Caco-2 (cell line): ENCODE measurements at regions not wholly inside any gene's neighbourhood (a gene's known extent, or its start where the extent isn't known, plus 50 kb on each side); places are given as distances from the start of the nearest gene placed in this dataset.
"Not testable (repeated sequence)": the region's sequence is repeated elsewhere in the genome, so short reads cannot be mapped to it uniquely, and the experiment has no call there.

ENCODE experiments used
- BruUV-seq: library from RNA; stranded (reverse); fragments of 400-500 nt; replicated peaks from 2 replicates; lab custom pipeline; 2021; lab: Mats Ljungman, UMichigan
- CTCF ChIA-PET: fragments of 300-600 bp; sonication (Branson Sonifier 250); formaldehyde crosslinking; loops from one replicate; lab custom pipeline; 2022; ENCODE audit warnings: antibody characterized with exemption; lab: Charles Lee
- POLR2A ChIA-PET: fragments of 300-600 bp; sonication (Branson Sonifier 250); formaldehyde crosslinking; loops from one replicate; lab custom pipeline; 2022; ENCODE audit warnings: antibody characterized with exemption; lab: Charles Lee
- DNase-seq, 2 experiments: peaks; one replicate each; pipeline versions ENCODE4 v3.0.0 to v3.0.0-alpha.2; 2020 to 2022
- H3K27me3 ChIP-seq: replicated peaks from 2 replicates; pipeline ENCODE4 v1.6.0; 2011; ENCODE audit warnings: low read length; ENCODE audit not compliant: control insufficient read depth, insufficient read depth
- H3K36me3 ChIP-seq: 2 replicates; pipeline ENCODE4 v1.5.1; 2011; ENCODE audit warnings: low read length; ENCODE audit not compliant: control insufficient read depth, insufficient read depth
- H3K4me1 ChIP-seq: fragments of 250-450 bp; sonication (Bioruptor Pico); 2 replicates; pipeline ENCODE4 v1.5.1; 2020; ENCODE audit warnings: mild to moderate bottlenecking
- H3K4me3 ChIP-seq: 2 replicates; pipeline ENCODE4 v1.5.1; 2011; ENCODE audit warnings: low read depth, mild to moderate bottlenecking, control low read depth, low read length
- H3K9me3 ChIP-seq: fragments of 250-450 bp; sonication (Bioruptor Pico); 2 replicates; pipeline ENCODE4 v1.5.1; 2020; ENCODE audit warnings: mild to moderate bottlenecking, moderate library complexity
- H3K27ac Mint-ChIP-seq: one replicate; pipeline ENCODE4 v1.8.0; 2022; ENCODE audit warnings: mixed read lengths; ENCODE audit not compliant: unreplicated experiment
- H3K27me3 Mint-ChIP-seq: one replicate; pipeline ENCODE4 v1.8.0; 2022; ENCODE audit warnings: mixed read lengths; ENCODE audit not compliant: insufficient read depth, unreplicated experiment
- H3K36me3 Mint-ChIP-seq: one replicate; pipeline ENCODE4 v1.8.0; 2022; ENCODE audit warnings: mild to moderate bottlenecking, mixed read lengths; ENCODE audit not compliant: insufficient read depth, unreplicated experiment
- H3K4me1 Mint-ChIP-seq: one replicate; pipeline ENCODE4 v1.8.0; 2022; ENCODE audit warnings: low read depth, mixed read lengths; ENCODE audit not compliant: unreplicated experiment
- H3K4me3 Mint-ChIP-seq: one replicate; pipeline ENCODE4 v1.8.0; 2022; ENCODE audit warnings: mild to moderate bottlenecking, moderate library complexity, mixed read lengths; ENCODE audit not compliant: unreplicated experiment
- H3K9me3 Mint-ChIP-seq: one replicate; pipeline ENCODE4 v1.8.0; 2022; ENCODE audit warnings: mixed read lengths; ENCODE audit not compliant: unreplicated experiment
- intact Hi-C: fragments of 100-400 bp; cut with micrococcal nuclease; formaldehyde crosslinking; loops from one replicate; pipeline ENCODE4 v1.10.0; 2022; ENCODE audit not compliant: unreplicated experiment
- TF ChIP-seq, protein P1 (sequence below), 2 experiments: fragments of 200-600 bp in 1 of 2; IDR thresholded peaks; 1 replicate in 1 of 2; 2 replicates in 1 of 2; pipeline versions ENCODE4 v1.5.1 to v1.8.0; 2011 to 2022; ENCODE audit warnings: antibody characterized with exemption in 1 of 2, control low read depth in 1 of 2, inconsistent platforms in 1 of 2, low read depth in 1 of 2, low read length in 1 of 2, mild to moderate bottlenecking in 1 of 2, moderate library complexity in 1 of 2; ENCODE audit not compliant: insufficient read depth in 1 of 2, severe bottlenecking in 1 of 2, unreplicated experiment in 1 of 2

DNA sequence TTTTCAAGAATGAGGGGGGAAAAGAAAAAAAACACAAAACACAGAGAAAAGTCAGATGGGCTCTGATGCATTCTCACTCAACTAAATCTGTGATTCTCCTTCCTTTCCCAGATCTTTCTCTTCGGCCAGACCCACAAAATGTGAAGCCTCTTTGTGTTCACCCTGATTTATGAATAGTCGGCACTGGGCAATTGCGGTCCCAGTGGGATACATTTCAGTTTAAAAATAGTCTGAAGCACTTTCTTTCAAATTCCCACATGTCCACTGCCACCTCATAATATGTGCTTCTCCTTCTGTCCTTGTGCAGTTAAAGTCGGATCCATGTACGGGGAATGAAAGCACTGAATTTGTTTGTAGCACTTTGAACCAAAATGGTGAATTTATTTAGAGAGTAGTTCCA is 995.4 kb upstream of the WWC1 start:
- H3K27ac Mint-ChIP-seq: no peak overlapping the region
- Histone ChIP-seq H3K9me3 (no peaks in the 10 kb centered on the region), H3K27me3 (no peaks in the 10 kb centered on the region), H3K4me1 (no peaks in the 10 kb centered on the region), H3K4me3 (no peak overlapping the region), H3K36me3 (no peaks in the 10 kb centered on the region)
- TF ChIP-seq, protein P1, sequence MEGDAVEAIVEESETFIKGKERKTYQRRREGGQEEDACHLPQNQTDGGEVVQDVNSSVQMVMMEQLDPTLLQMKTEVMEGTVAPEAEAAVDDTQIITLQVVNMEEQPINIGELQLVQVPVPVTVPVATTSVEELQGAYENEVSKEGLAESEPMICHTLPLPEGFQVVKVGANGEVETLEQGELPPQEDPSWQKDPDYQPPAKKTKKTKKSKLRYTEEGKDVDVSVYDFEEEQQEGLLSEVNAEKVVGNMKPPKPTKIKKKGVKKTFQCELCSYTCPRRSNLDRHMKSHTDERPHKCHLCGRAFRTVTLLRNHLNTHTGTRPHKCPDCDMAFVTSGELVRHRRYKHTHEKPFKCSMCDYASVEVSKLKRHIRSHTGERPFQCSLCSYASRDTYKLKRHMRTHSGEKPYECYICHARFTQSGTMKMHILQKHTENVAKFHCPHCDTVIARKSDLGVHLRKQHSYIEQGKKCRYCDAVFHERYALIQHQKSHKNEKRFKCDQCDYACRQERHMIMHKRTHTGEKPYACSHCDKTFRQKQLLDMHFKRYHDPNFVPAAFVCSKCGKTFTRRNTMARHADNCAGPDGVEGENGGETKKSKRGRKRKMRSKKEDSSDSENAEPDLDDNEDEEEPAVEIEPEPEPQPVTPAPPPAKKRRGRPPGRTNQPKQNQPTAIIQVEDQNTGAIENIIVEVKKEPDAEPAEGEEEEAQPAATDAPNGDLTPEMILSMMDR (IDR thresholded peaks at IDR 0.05; ENCODE audit: insufficient read depth in 1 of 2, low read depth in 1 of 2, low read length in 1 of 2, severe bottlenecking in 1 of 2, unreplicated experiment in 1 of 2): no peak
- H3K4me1 Mint-ChIP-seq: no peaks in the 10 kb centered on the region
- peaks cover 13% of the 10 kb centered on the region for H3K9me3 Mint-ChIP-seq
- no TSS peak for BruUV-seq
- ChIA-PET CTCF (no interaction called here), POLR2A (no interaction called here)
- H3K27me3 Mint-ChIP-seq: peaks cover 2% of the 10 kb centered on the region
- H3K4me3 Mint-ChIP-seq: no peak overlapping the region
- no peaks in the 10 kb centered on the region for H3K36me3 Mint-ChIP-seq
- intact Hi-C loops: no loop called here
- no peak for DNase-seq

DNA sequence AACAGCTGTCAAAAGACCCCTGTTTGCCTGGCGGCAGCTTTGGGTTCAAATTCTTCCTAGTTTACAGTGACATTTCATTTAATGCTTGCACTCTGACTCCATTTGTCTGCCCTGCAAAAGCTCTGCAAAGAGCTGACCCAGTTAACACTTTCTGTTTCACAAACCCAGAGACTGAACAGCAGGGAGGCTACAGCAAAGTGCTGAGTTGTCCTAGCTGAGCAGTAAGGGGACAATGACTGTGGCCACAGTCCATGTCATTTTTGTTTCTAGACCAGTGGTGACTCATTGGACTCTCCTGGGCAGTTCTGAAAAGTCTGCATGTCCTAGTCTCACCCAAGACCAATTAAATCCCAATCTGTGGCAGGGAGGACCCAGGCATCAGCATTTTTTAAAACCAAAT is 994.8 kb upstream of the WWC1 start:
- no peaks in the 10 kb centered on the region for H3K36me3 Mint-ChIP-seq
- H3K4me1 Mint-ChIP-seq: no peaks in the 10 kb centered on the region
- no peaks in the 10 kb centered on the region for H3K4me1 ChIP-seq
- peaks cover 4% of the 10 kb centered on the region for H3K27me3 Mint-ChIP-seq
- H3K27ac Mint-ChIP-seq: no peak overlapping the region
- intact Hi-C loops: no loop called here
- BruUV-seq: no TSS peak
- DNase-seq: no peak
- TF ChIP-seq, protein P1 (IDR thresholded peaks at IDR 0.05; ENCODE audit: insufficient read depth in 1 of 2, low read depth in 1 of 2, low read length in 1 of 2, severe bottlenecking in 1 of 2, unreplicated experiment in 1 of 2): no peak
- H3K4me3 ChIP-seq: no peak overlapping the region
- CTCF ChIA-PET: no interaction called here
- H3K36me3 ChIP-seq: no peaks in the 10 kb centered on the region
- no peaks in the 10 kb centered on the region for H3K9me3 ChIP-seq
- POLR2A ChIA-PET: no interaction called here
- peaks cover 13% of the 10 kb centered on the region for H3K9me3 Mint-ChIP-seq
- no peak overlapping the region for H3K4me3 Mint-ChIP-seq
- no peaks in the 10 kb centered on the region for H3K27me3 ChIP-seq

DNA sequence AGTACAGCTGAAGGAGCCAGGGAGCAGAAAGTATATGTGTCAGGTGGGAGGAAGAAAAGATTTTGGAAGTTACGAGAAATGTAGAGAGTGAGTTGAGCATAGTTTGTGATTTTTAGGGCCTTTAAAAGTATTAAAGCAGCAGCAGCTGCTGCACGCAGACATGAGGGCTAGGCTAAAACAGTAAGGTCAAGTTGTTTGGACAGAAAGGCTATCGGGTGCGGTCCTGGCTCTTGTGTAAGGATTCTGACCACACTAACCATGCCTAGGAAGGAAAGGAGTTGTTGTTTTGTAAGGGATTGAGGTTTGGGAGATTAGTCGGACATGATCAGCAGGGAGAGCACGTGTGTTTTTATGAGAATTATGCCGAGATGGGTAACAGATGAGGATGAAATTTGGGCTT is 991.6 kb upstream of the WWC1 start:
- H3K4me1 Mint-ChIP-seq, H3K36me3 Mint-ChIP-seq, H3K36me3 ChIP-seq, H3K4me3 Mint-ChIP-seq, H3K27ac Mint-ChIP-seq, H3K4me3 ChIP-seq, CTCF ChIA-PET, H3K4me1 ChIP-seq, DNase-seq, intact Hi-C loops, H3K9me3 Mint-ChIP-seq, BruUV-seq, POLR2A ChIA-PET, H3K9me3 ChIP-seq, H3K27me3 ChIP-seq: not testable (repeated sequence)
- H3K27me3 Mint-ChIP-seq: peaks cover 15% of the 10 kb centered on the region

DNA sequence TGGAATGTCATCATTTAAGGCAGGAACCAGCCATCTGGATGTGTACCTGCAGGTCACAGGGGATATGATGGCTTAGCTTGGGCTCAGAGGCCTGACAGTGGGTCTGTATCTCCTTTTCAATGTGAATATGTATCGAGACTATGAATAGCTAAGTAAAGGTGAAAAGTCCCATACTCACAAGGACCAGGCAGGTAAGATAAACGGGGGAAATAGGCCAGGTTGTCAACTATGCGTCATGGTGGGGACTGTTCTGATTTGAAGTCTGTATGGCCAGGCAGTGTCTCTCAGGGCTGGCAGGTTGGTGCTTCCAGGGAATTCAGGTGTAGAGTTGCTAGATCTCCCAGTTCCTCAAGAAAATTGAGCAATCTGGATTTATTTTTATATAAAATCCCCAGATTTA is 987.9 kb upstream of the WWC1 start:
- Mint-ChIP-seq H3K36me3 (no peaks in the 10 kb centered on the region), H3K4me1 (no peaks in the 10 kb centered on the region), H3K9me3 (no peaks in the 10 kb centered on the region), H3K27ac (no peak overlapping the region), H3K27me3 (peaks cover 18% of the 10 kb centered on the region), H3K4me3 (no peak overlapping the region)
- ChIA-PET POLR2A (no interaction called here), CTCF (no interaction called here)
- TF ChIP-seq, protein P1 (IDR thresholded peaks at IDR 0.05; ENCODE audit: insufficient read depth in 1 of 2, low read depth in 1 of 2, low read length in 1 of 2, severe bottlenecking in 1 of 2, unreplicated experiment in 1 of 2): no peak
- DNase-seq: no peak
- Histone ChIP-seq H3K9me3 (no peaks in the 10 kb centered on the region), H3K36me3 (no peaks in the 10 kb centered on the region), H3K4me3 (no peak overlapping the region), H3K4me1 (no peaks in the 10 kb centered on the region), H3K27me3 (no peaks in the 10 kb centered on the region; the same call in 1 of the 2 replicates)
- intact Hi-C loops: no loop called here
- no TSS peak for BruUV-seq
